ENCODE measurements at regions not wholly inside any gene's neighbourhood (a gene's known extent, or its start where the extent isn't known, plus 50 kb on each side); places are given as distances from the start of the nearest gene placed in this dataset.
"Not testable (repeated sequence)": the region's sequence is repeated elsewhere in the genome, so short reads cannot be mapped to it uniquely, and the experiment has no call there.

DNA sequence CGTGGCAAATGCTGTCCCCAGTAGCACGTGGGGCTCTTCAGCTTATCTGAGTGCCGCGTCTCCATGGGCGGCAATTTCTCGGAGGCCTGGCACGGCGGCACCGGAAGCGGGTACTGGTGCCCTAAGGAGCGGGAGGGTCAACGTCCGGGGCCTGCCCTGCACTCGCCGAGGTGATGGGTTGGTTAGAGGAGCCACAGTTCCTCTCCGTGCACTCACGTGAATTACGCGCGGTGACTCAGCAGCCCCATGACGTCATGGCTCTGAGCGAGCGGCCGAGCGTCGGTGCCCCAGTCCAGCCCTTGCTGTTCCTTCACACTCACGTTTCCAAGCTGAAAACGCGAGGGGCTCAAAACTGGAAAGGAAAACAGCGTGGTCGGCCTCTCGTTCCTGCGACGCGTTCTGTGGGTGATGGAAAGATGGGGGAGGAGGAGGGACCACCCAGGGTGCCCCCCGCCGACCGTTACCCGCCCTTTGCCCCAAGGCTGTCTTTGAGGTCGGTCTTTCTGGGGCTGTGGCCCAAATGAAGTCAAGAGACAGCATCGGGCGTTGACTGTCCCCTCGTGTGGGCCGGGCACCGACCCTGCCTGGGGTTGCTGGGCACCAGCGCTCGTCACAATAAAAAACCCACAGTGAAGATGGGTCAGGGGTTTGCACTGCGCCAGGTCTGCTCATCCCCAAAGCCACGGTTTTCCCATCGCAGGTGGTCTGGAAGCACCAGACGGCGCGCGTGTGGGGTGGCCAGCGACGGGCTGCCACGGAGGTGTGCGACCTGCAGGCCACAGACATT, 70.4 kb upstream of the CFAP46 start:
- no peak for DNase-seq

DNA sequence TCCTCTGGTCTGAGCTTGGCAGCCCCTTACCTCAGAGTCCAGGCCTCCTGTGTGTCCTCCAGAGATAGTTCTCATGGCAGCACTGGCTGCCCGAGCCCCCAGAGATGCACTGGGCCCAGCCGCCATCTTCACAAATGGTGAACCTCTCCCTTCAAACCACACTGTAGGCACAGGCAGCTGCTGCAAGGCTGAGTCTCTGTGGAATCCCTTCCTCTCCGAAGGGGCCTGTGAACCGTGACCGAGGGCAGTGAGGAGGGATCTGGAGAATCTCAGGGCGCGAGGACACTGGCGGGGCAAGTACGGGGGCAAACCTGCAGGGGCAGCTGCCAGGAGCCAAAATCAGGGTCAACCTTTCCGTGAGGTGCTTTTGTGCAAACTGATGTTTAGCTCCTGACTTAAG, 69.5 kb upstream of the CFAP46 start:
- no peak overlapping the region for H3K4me3 ChIP-seq
- H3K27me3 ChIP-seq: no peaks in the 10 kb centered on the region
- TF ChIP-seq POLR2A (IDR thresholded peaks at IDR 0.05) (no peak), CTCF (IDR thresholded peaks at IDR 0.05) (no peak)
- H3K9me3 ChIP-seq: no peaks in the 10 kb centered on the region
- no peak overlapping the region for H3K27ac ChIP-seq
- H3K36me3 ChIP-seq: no peaks in the 10 kb centered on the region
- intact Hi-C loops (cut with DNase I; ENCODE audit: low total_unique reads): no loop called here
- no peak for DNase-seq
- no peaks in the 10 kb centered on the region for H3K4me1 ChIP-seq

More for the DNA sequence above, 70.4 kb upstream of the CFAP46 start:
- Histone ChIP-seq H3K27me3 (no peaks in the 10 kb centered on the region), H3K27ac (no peak overlapping the region), H3K36me3 (no peaks in the 10 kb centered on the region), H3K4me3 (no peak overlapping the region), H3K9me3 (no peaks in the 10 kb centered on the region), H3K4me1 (no peaks in the 10 kb centered on the region)
- intact Hi-C loops (cut with DNase I; ENCODE audit: low total_unique reads): no loop called here
- TF ChIP-seq CTCF (IDR thresholded peaks at IDR 0.05): no peak
- TF ChIP-seq POLR2A (IDR thresholded peaks at IDR 0.05): no peak

DNA sequence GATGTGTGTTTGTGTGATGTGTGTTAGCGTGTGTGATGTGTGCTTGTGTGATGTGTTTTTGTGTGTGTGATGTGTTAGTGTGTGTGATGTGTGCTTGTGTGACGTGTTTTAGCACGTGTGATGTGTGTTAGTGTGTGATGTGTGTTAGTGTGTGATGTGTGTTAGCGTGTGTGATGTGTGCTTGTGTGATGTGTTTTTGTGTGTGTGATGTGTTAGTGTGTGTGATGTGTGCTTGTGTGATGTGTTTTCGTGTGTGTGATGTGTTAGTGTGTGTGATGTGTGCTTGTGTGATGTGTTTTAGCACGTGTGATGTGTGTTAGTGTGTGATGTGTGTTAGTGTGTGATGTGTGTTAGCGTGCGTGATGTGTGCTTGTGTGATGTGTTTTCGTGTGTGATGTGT, 69.0 kb upstream of the CFAP46 start:
- DNase-seq; H3K27ac ChIP-seq; H3K4me1 ChIP-seq; H3K4me3 ChIP-seq; intact Hi-C loops (cut with DNase I; ENCODE audit: low total_unique reads); H3K9me3 ChIP-seq; H3K27me3 ChIP-seq; H3K36me3 ChIP-seq: not testable (repeated sequence)

DNA sequence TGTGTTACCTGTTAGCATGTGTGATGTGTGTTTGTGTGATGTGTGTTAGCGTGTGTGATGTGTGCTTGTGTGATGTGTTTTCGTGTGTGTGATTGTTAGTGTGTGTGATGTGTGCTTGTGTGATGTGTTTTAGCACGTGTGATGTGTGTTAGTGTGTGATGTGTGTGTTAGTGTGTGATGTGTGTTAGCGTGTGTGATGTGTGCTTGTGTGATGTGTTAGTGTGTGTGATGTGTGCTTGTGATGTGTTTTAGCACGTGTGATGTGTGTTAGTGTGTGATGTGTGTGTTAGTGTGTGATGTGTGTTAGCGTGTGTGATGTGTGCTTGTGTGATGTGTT, 68.4 kb upstream of the CFAP46 start:
- intact Hi-C loops (cut with DNase I; ENCODE audit: low total_unique reads); H3K36me3 ChIP-seq; H3K27ac ChIP-seq; H3K9me3 ChIP-seq; H3K4me1 ChIP-seq; H3K27me3 ChIP-seq; DNase-seq; H3K4me3 ChIP-seq: not testable (repeated sequence)

- TF ChIP-seq CTCF (IDR thresholded peaks at IDR 0.05) (no peak), POLR2A (IDR thresholded peaks at IDR 0.05) (no peak)
- no peak overlapping the region for H3K4me3 ChIP-seq
- DNase-seq: no peak
Observed at GRCh38 chr10:133010095-133010842, 67.9 kb upstream of the CFAP46 start.

GRCh38 chr10:133009218-133009950, 67.0 kb upstream of the CFAP46 start:
- Histone ChIP-seq H3K36me3 (no peaks in the 10 kb centered on the region), H3K4me1 (no peaks in the 10 kb centered on the region), H3K27ac (no peak overlapping the region), H3K27me3 (no peaks in the 10 kb centered on the region), H3K4me3 (no peak overlapping the region), H3K9me3 (no peaks in the 10 kb centered on the region)
- TF ChIP-seq CTCF (IDR thresholded peaks at IDR 0.05) (no peak), POLR2A (IDR thresholded peaks at IDR 0.05) (no peak)
- DNase-seq: no peak
- intact Hi-C loops (cut with DNase I; ENCODE audit: low total_unique reads): no loop called here

More at GRCh38 chr10:133010095-133010842, 67.9 kb upstream of the CFAP46 start:
- intact Hi-C loops (cut with DNase I; ENCODE audit: low total_unique reads): no loop called here
- no peak overlapping the region for H3K27ac ChIP-seq
- no peaks in the 10 kb centered on the region for H3K27me3 ChIP-seq
- H3K4me1 ChIP-seq: no peaks in the 10 kb centered on the region
- no peaks in the 10 kb centered on the region for H3K36me3 ChIP-seq
- H3K9me3 ChIP-seq: no peaks in the 10 kb centered on the region
